K562 (cell line): ENCODE measurements at regions not wholly inside any gene's neighbourhood (a gene's known extent, or its start where the extent isn't known, plus 50 kb on each side); places are given as distances from the start of the nearest gene placed in this dataset.

Experiments used
- ATAC-seq: fragments of 200-7000 bp; cut with Tn5 transposase; 3 replicates; pipeline ENCODE4 v1.9.1; 2020; ENCODE audit warnings: moderate library complexity
- BruUV-seq: library from RNA; stranded (reverse); fragments of 400-500 nt; replicated peaks from 2 replicates; lab custom pipeline; 2021; lab: Mats Ljungman, UMichigan
- CTCF ChIA-PET: fragments of 300-600 bp; formaldehyde crosslinking; extraction: SDS; loops from one replicate; lab custom pipeline; 2021; ENCODE audit warnings: low intra/inter-chr PET ratio; lab: Yijun Ruan, JAX
- POLR2A ChIA-PET: fragments of 300-600, 350-650 bp; sonication (Branson Sonifier 250); formaldehyde crosslinking; extraction: SDS; loops from one replicate; lab custom pipeline; 2021; ENCODE audit warnings: antibody characterized with exemption, inconsistent platforms; lab: Yijun Ruan, JAX
- DNase-seq, 4 experiments: peaks; one replicate each; pipeline versions ENCODE4 v3.0.0 to v3.0.0-alpha.2; 2011 to 2018; ENCODE audit warnings: low spot score in 3 of 4, mixed read lengths in 3 of 4; ENCODE audit errors: extremely low read depth in 1 of 4
- FAIRE-seq: peaks from 2 replicates; lab custom pipeline; 2011; peaks lifted over from hg19 to GRCh38; lab: Jason Lieb, UNC
- H2AFZ ChIP-seq: 2 replicates; pipeline ENCODE4 v1.6.0; 2011; ENCODE audit warnings: low read depth, low read length, control low read depth, inconsistent platforms
- H3K27ac ChIP-seq: fragments of 200-600 bp; 3 replicates; pipeline ENCODE4 v1.8.0; 2011; ENCODE audit warnings: low read depth, mild to moderate bottlenecking, control low read depth, inconsistent platforms, low read length, moderate library complexity, mixed read lengths; ENCODE audit errors: extremely low read depth
- H3K27me3 ChIP-seq, 2 experiments: fragments of 300-600 bp in 1 of 2; 2 replicates in 1 of 2; 3 replicates in 1 of 2; pipeline versions ENCODE4 v1.6.0 to v1.8.0; 2011; ENCODE audit warnings: inconsistent platforms in 2 of 2, low read length in 2 of 2, mild to moderate bottlenecking in 1 of 2, mixed read lengths in 1 of 2, moderate library complexity in 1 of 2; ENCODE audit not compliant: control insufficient read depth in 2 of 2, insufficient read depth in 2 of 2
- H3K36me3 ChIP-seq: fragments of 300-600 bp; 3 replicates; pipeline ENCODE4 v1.8.0; 2011; ENCODE audit warnings: mild to moderate bottlenecking, low read length, inconsistent platforms; ENCODE audit not compliant: control insufficient read depth, insufficient read depth
- H3K4me1 ChIP-seq, 2 experiments: fragments of 200-600 bp in 1 of 2; replicated peaks in 1 of 2; 2 replicates in 1 of 2; 3 replicates in 1 of 2; pipeline versions ENCODE4 v1.5.1 to v1.8.0; 2011; ENCODE audit warnings: inconsistent platforms in 2 of 2, low read length in 2 of 2, mild to moderate bottlenecking in 1 of 2, mixed read lengths in 1 of 2, moderate library complexity in 1 of 2; ENCODE audit not compliant: control insufficient read depth in 2 of 2, insufficient read depth in 2 of 2
- H3K4me2 ChIP-seq: 2 replicates; pipeline ENCODE4 v1.6.1; 2011; ENCODE audit warnings: low read length, control low read depth, inconsistent platforms, mixed read lengths; ENCODE audit not compliant: insufficient read depth
- H3K4me3 ChIP-seq: fragments of 200-600 bp; sonication (generic), shearing (Covaris generic); 2 replicates; pipeline ENCODE4 v1.5.1; 2016; ENCODE audit warnings: control low read depth, inconsistent platforms
- H3K79me2 ChIP-seq: fragments of 200-600 bp; 3 replicates; pipeline ENCODE4 v1.8.0; 2011; ENCODE audit warnings: low read length, inconsistent platforms; ENCODE audit not compliant: control insufficient read depth, insufficient read depth
- H3K9ac ChIP-seq, 2 experiments: 2 replicates each; pipeline versions ENCODE4 v1.6.0 to v1.6.1; 2011; ENCODE audit warnings: low read depth in 2 of 2, low read length in 2 of 2, control low read depth in 1 of 2, inconsistent platforms in 1 of 2, mild to moderate bottlenecking in 1 of 2, mixed read lengths in 1 of 2; ENCODE audit not compliant: insufficient read depth in 1 of 2
- H3K9me1 ChIP-seq: one replicate; pipeline ENCODE4 v1.6.0; 2011; ENCODE audit warnings: inconsistent platforms, mild to moderate bottlenecking, low read length, moderate library complexity; ENCODE audit not compliant: control insufficient read depth, insufficient read depth
- H3K9me3 ChIP-seq: replicated peaks from 2 replicates; pipeline ENCODE4 v1.5.1; 2011; ENCODE audit warnings: low read depth, low read length, inconsistent platforms; ENCODE audit not compliant: control insufficient read depth, insufficient read depth
- H4K20me1 ChIP-seq: replicated peaks from 2 replicates; pipeline ENCODE4 v1.6.1; 2011; ENCODE audit warnings: low read length, inconsistent platforms, mixed read lengths; ENCODE audit not compliant: control insufficient read depth, insufficient read depth
- ASH1L ChIP-seq: fragments of 450-650 bp; IDR thresholded peaks from 2 replicates; pipeline ENCODE4 v1.6.1; 2018; ENCODE audit warnings: borderline replicate concordance, mild to moderate bottlenecking, low read depth; ENCODE audit not compliant: partially characterized antibody
- CEBPB ChIP-seq: fragments of 450-650 bp; IDR thresholded peaks from 2 replicates; pipeline ENCODE4 v1.6.1; 2016; ENCODE audit warnings: missing genetic modification characterization, missing compliant biosample characterization
- HDAC2 ChIP-seq: fragments of 450-650 bp; IDR thresholded peaks from 2 replicates; pipeline ENCODE4 v1.6.1; 2016; ENCODE audit warnings: mild to moderate bottlenecking
- NR4A1 ChIP-seq, 2 experiments: fragments of 250-450 bp in 1 of 2; fragments of 450-650 bp in 1 of 2; sonication (Bioruptor Pico) in 1 of 2; IDR thresholded peaks; 2 replicates each; pipeline versions ENCODE4 v1.4.0 to v1.6.1; 2016 to 2020; ENCODE audit warnings: mild to moderate bottlenecking in 2 of 2, missing compliant biosample characterization in 1 of 2, missing genetic modification characterization in 1 of 2, moderate library complexity in 1 of 2
- RAD21 ChIP-seq, 2 experiments: fragments of 250-450 bp in 1 of 2; fragments of 450-650 bp in 1 of 2; sonication (Bioruptor Pico) in 1 of 2; formaldehyde crosslinking in 1 of 2; IDR thresholded peaks in 1 of 2; conservative IDR thresholded peaks in 1 of 2; 2 replicates each; pipeline versions ENCODE4 v1.4.0 to v1.8.0; 2020 to 2022; ENCODE audit warnings: mild to moderate bottlenecking in 2 of 2, moderate library complexity in 1 of 2
- RBM34 ChIP-seq: fragments of 200-400 bp; formaldehyde crosslinking; IDR thresholded peaks from 2 replicates; pipeline ENCODE4 v1.6.1; 2018; ENCODE audit warnings: low read length, borderline replicate concordance; ENCODE audit not compliant: insufficient read depth
- SAFB2 ChIP-seq: fragments of 200-400 bp; formaldehyde crosslinking; IDR thresholded peaks from 2 replicates; pipeline ENCODE4 v1.6.1; 2018; ENCODE audit warnings: borderline replicate concordance, low read length, low read depth, moderate library complexity; ENCODE audit not compliant: severe bottlenecking
- SP1 ChIP-seq: sonication (generic); formaldehyde crosslinking; IDR thresholded peaks from 2 replicates; pipeline ENCODE4 v1.8.1; 2022; ENCODE audit warnings: mild to moderate bottlenecking, missing genetic modification reagents
- SRSF7 ChIP-seq: fragments of 200-400 bp; formaldehyde crosslinking; optimal IDR thresholded peaks from 2 replicates; pipeline ENCODE3; 2017; ENCODE audit warnings: mild to moderate bottlenecking, low read depth, low read length
- ZNF146 ChIP-seq: IDR thresholded peaks from one replicate; pipeline ENCODE4 v1.6.1; 2018; ENCODE audit warnings: missing compliant biosample characterization; ENCODE audit not compliant: unreplicated experiment
- ZNF212 ChIP-seq: fragments of 450-650 bp; formaldehyde crosslinking; IDR thresholded peaks from 2 replicates; pipeline ENCODE4 v1.4.0; 2020; ENCODE audit warnings: mild to moderate bottlenecking
- ZNF75A ChIP-seq: fragments of 450-650 bp; formaldehyde crosslinking; IDR thresholded peaks from 2 replicates; pipeline ENCODE4 v1.4.0; 2020; ENCODE audit warnings: mild to moderate bottlenecking
- in situ Hi-C: fragments of 300-500 bp; cut with MboI; formaldehyde crosslinking; loops from 4 replicates; pipeline ENCODE4 v1.15.0; 2018; ENCODE audit warnings: inconsistent platforms, mixed read lengths
- intact Hi-C: fragments of 100-400 bp; cut with micrococcal nuclease; formaldehyde crosslinking; loops from 2 replicates; pipeline ENCODE4 v1.14.2; 2022
- TF ChIP-seq, protein P1 (sequence below): fragments of 450-650 bp; IDR thresholded peaks from one replicate; pipeline ENCODE4 v1.6.1; 2018; ENCODE audit warnings: mild to moderate bottlenecking, moderate library complexity; ENCODE audit not compliant: partially characterized antibody
- TF ChIP-seq, protein P2 (sequence below): sonication (generic); formaldehyde crosslinking; IDR thresholded peaks from 2 replicates; pipeline ENCODE4 v1.8.1; 2023; ENCODE audit warnings: mild to moderate bottlenecking, missing genetic modification reagents

DNA sequence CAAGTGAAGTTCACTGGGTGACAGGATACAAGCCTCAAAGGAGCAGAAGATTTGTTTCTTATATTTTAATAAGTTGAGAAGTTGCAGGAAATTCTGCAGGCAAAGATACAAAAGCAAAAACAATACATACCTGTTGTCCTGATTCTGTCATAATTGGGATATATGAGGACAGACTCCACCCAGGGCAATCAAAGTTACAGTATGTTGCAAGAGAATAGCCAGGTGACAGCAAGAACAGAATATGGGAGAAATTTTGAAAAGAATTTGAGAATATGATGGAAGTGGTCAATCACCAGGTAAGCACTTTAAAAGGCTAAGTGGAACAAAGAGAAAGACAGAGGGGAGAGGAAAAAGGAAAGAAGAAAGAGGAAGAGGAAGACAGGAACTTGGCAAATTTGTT is 607.6 kb upstream of the ADGRL4 start:
- no TSS peak for BruUV-seq
- no peaks in the 10 kb centered on the region for H4K20me1 ChIP-seq
- in situ Hi-C loops = no loop called here
- H2AFZ ChIP-seq = no peak overlapping the region
- intact Hi-C loops = no loop called here
- no peak overlapping the region for H3K9ac ChIP-seq
- no peak for FAIRE-seq
- TF ChIP-seq SAFB2 = no peak
- no peak for TF ChIP-seq ZNF146 (CRISPR knock-in tag)
- no peak for TF ChIP-seq ZNF212 (CRISPR knock-in tag)
- TF ChIP-seq ZNF75A = no peak
- TF ChIP-seq ASH1L = no peak
- TF ChIP-seq NR4A1 (CRISPR knock-in tag; IDR thresholded peaks at IDR 0.05) = no peak
- no peak for TF ChIP-seq NR4A1 (tag; IDR thresholded peaks at IDR 0.05)
- TF ChIP-seq SP1 (CRISPR knock-in tag) = no peak
- TF ChIP-seq CEBPB (tag) = no peak
- TF ChIP-seq, protein P1, sequence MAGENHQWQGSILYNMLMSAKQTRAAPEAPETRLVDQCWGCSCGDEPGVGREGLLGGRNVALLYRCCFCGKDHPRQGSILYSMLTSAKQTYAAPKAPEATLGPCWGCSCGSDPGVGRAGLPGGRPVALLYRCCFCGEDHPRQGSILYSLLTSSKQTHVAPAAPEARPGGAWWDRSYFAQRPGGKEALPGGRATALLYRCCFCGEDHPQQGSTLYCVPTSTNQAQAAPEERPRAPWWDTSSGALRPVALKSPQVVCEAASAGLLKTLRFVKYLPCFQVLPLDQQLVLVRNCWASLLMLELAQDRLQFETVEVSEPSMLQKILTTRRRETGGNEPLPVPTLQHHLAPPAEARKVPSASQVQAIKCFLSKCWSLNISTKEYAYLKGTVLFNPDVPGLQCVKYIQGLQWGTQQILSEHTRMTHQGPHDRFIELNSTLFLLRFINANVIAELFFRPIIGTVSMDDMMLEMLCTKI = no peak
- no peak for TF ChIP-seq RBM34
- TF ChIP-seq SRSF7 = no peak
- TF ChIP-seq, protein P2, sequence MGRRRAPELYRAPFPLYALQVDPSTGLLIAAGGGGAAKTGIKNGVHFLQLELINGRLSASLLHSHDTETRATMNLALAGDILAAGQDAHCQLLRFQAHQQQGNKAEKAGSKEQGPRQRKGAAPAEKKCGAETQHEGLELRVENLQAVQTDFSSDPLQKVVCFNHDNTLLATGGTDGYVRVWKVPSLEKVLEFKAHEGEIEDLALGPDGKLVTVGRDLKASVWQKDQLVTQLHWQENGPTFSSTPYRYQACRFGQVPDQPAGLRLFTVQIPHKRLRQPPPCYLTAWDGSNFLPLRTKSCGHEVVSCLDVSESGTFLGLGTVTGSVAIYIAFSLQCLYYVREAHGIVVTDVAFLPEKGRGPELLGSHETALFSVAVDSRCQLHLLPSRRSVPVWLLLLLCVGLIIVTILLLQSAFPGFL (CRISPR knock-in tag) = no peak
- no peak for TF ChIP-seq HDAC2
- no peak for TF ChIP-seq RAD21 (CRISPR knock-in tag; conservative IDR thresholded peaks at IDR 0.05 in 1 of 2, IDR thresholded peaks at IDR 0.05 in 1 of 2)
- TF ChIP-seq, all 486 proteins: peak for 0
- ChIA-PET CTCF (no interaction called here), POLR2A (no interaction called here)
- H3K79me2 ChIP-seq = no peaks in the 10 kb centered on the region
- H3K9me1 ChIP-seq = no peaks in the 10 kb centered on the region
- H3K4me2 ChIP-seq = no peak overlapping the region
- no peaks in the 10 kb centered on the region for H3K4me1 ChIP-seq
- H3K9me3 ChIP-seq = peaks cover 2% of the 10 kb centered on the region; the same call in 1 of the 2 replicates
- no peak overlapping the region for H3K4me3 ChIP-seq
- no peaks in the 10 kb centered on the region for H3K36me3 ChIP-seq
- DNase-seq (no peak), ATAC-seq (no peak)
- no peak overlapping the region for H3K27ac ChIP-seq
- H3K27me3 ChIP-seq = no peaks in the 10 kb centered on the region
